Mesenchymal stem cell (in vitro differentiated cells and primary cell): ENCODE measurements at regions not wholly inside any gene's neighbourhood (a gene's known extent, or its start where the extent isn't known, plus 50 kb on each side); places are given as distances from the start of the nearest gene placed in this dataset.

Experiments used
- DNase-seq: peaks from one replicate; pipeline ENCODE4 v3.0.0-alpha.2; 2013
- H2AFZ ChIP-seq: one replicate; pipeline ENCODE4 v1.6.1; 2013; ENCODE audit warnings: low read depth, mild to moderate bottlenecking, control low read depth, inconsistent platforms, low read length, moderate library complexity
- H2AK5ac ChIP-seq: 2 replicates; pipeline ENCODE4 v1.6.1; 2013; ENCODE audit warnings: low read length, moderate library complexity, mild to moderate bottlenecking, inconsistent platforms; ENCODE audit not compliant: severe bottlenecking
- H2BK120ac ChIP-seq: one replicate; pipeline ENCODE4 v1.6.1; 2013; ENCODE audit warnings: low read depth, mild to moderate bottlenecking, inconsistent platforms, low read length, moderate library complexity
- H2BK12ac ChIP-seq, 2 experiments: one replicate each; pipeline ENCODE4 v1.6.1; 2013; ENCODE audit warnings: inconsistent platforms in 2 of 2, low read length in 2 of 2, mild to moderate bottlenecking in 2 of 2, moderate library complexity in 2 of 2, control low read depth in 1 of 2
- H2BK15ac ChIP-seq: one replicate; pipeline ENCODE4 v1.6.1; 2013; ENCODE audit warnings: mild to moderate bottlenecking, low read depth, inconsistent platforms; ENCODE audit not compliant: poor library complexity, severe bottlenecking
- H2BK5ac ChIP-seq: 2 replicates; pipeline ENCODE4 v1.6.1; 2013; ENCODE audit warnings: low read depth, mild to moderate bottlenecking, low read length, control low read depth, inconsistent platforms; ENCODE audit not compliant: poor library complexity, severe bottlenecking
- H3K14ac ChIP-seq, 2 experiments: one replicate each; pipeline ENCODE4 v1.6.1; 2013; ENCODE audit warnings: inconsistent platforms in 2 of 2, low read length in 2 of 2, control low read depth in 1 of 2, mild to moderate bottlenecking in 1 of 2, moderate library complexity in 1 of 2
- H3K18ac ChIP-seq, 2 experiments: one replicate each; pipeline ENCODE4 v1.6.1; 2013; ENCODE audit warnings: inconsistent platforms in 2 of 2, low read length in 2 of 2, control low read depth in 1 of 2, low read depth in 1 of 2, mild to moderate bottlenecking in 1 of 2
- H3K23ac ChIP-seq, 2 experiments: one replicate each; pipeline ENCODE4 v1.6.1; 2013; ENCODE audit warnings: inconsistent platforms in 2 of 2, low read length in 2 of 2, mild to moderate bottlenecking in 2 of 2, moderate library complexity in 2 of 2, control low read depth in 1 of 2
- H3K27ac ChIP-seq: 2 replicates; pipeline ENCODE4 v1.5.1; 2013; ENCODE audit warnings: mild to moderate bottlenecking, moderate library complexity, low read length, control low read depth, inconsistent platforms; ENCODE audit not compliant: poor library complexity, severe bottlenecking
- H3K27me3 ChIP-seq, 2 experiments: 2 replicates each; pipeline versions ENCODE4 v1.6.1 to v1.7.0; 2013; ENCODE audit warnings: low read length in 2 of 2, mild to moderate bottlenecking in 2 of 2, moderate library complexity in 2 of 2, control low read depth in 1 of 2, inconsistent platforms in 1 of 2; ENCODE audit not compliant: control insufficient read depth in 1 of 2, insufficient read depth in 1 of 2
- H3K36me3 ChIP-seq, 2 experiments: 2 replicates each; pipeline versions ENCODE4 v1.6.1 to v1.7.0; 2013; ENCODE audit warnings: low read length in 2 of 2, control low read depth in 1 of 2, inconsistent platforms in 1 of 2, low read depth in 1 of 2, mild to moderate bottlenecking in 1 of 2; ENCODE audit not compliant: insufficient read depth in 2 of 2, control insufficient read depth in 1 of 2
- H3K4ac ChIP-seq, 2 experiments: one replicate each; pipeline ENCODE4 v1.6.1; 2013; ENCODE audit warnings: inconsistent platforms in 2 of 2, low read length in 2 of 2, mild to moderate bottlenecking in 2 of 2, moderate library complexity in 2 of 2, control low read depth in 1 of 2, low read depth in 1 of 2
- H3K4me1 ChIP-seq: 2 replicates; pipeline ENCODE4 v1.6.1; 2013; ENCODE audit warnings: low read depth, low read length, control low read depth; ENCODE audit not compliant: control insufficient read depth, insufficient read depth
- H3K4me2 ChIP-seq: 2 replicates; pipeline ENCODE4 v1.6.1; 2013; ENCODE audit warnings: low read length, mild to moderate bottlenecking, inconsistent platforms; ENCODE audit not compliant: poor library complexity, severe bottlenecking
- H3K4me3 ChIP-seq, 2 experiments: 2 replicates each; pipeline versions ENCODE4 v1.5.1 to v1.7.0; 2013; ENCODE audit warnings: low read length in 2 of 2, mild to moderate bottlenecking in 2 of 2, control low read depth in 1 of 2, low read depth in 1 of 2; ENCODE audit not compliant: insufficient read depth in 1 of 2
- H3K79me1 ChIP-seq: replicated peaks from 2 replicates; pipeline ENCODE4 v1.6.1; 2013; ENCODE audit warnings: mild to moderate bottlenecking, control low read depth, low read length, inconsistent platforms; ENCODE audit not compliant: poor library complexity, severe bottlenecking
- H3K9ac ChIP-seq: 2 replicates; pipeline ENCODE4 v1.7.0; 2013; ENCODE audit warnings: mild to moderate bottlenecking, low read length, moderate library complexity
- H3K9me3 ChIP-seq: 2 replicates; pipeline ENCODE4 v1.7.0; 2013; ENCODE audit warnings: mild to moderate bottlenecking, low read length; ENCODE audit not compliant: control insufficient read depth
- H4K8ac ChIP-seq: one replicate; pipeline ENCODE4 v1.6.1; 2013; ENCODE audit warnings: inconsistent platforms, mild to moderate bottlenecking, low read length, moderate library complexity
- H4K91ac ChIP-seq: one replicate; pipeline ENCODE4 v1.6.1; 2013; ENCODE audit warnings: mild to moderate bottlenecking, low read length, inconsistent platforms
- WGBS: methylation state at CpG from one replicate; pipeline ENCODE4 v1.1.7; 2013; ENCODE audit warnings: mixed read lengths; 5-methylcytosine and 5-hydroxymethylcytosine counted together

- no peak for DNase-seq
- Histone ChIP-seq H3K4ac (no peak overlapping the region), H3K18ac (no peak overlapping the region), H2AK5ac (no peak overlapping the region), H3K79me1 (no peaks in the 10 kb centered on the region), H2BK120ac (no peak overlapping the region), H3K9me3 (no peaks in the 10 kb centered on the region), H3K23ac (no peak overlapping the region), H3K4me3 (no peak overlapping the region), H2BK12ac (no peak overlapping the region), H2AFZ (no peak overlapping the region), H3K4me2 (no peak overlapping the region), H3K27ac (no peak overlapping the region), H3K36me3 (no peaks in the 10 kb centered on the region), H3K4me1 (no peaks in the 10 kb centered on the region), H2BK15ac (no peak overlapping the region), H3K27me3 (no peaks in the 10 kb centered on the region), H3K9ac (no peak overlapping the region), H3K14ac (no peak overlapping the region), H4K8ac (no peak overlapping the region), H2BK5ac (no peak overlapping the region), H4K91ac (no peak overlapping the region)
- whole genome bisulfite sequencing = 83% methylated on average over 1 of the region's 1 CpG
Measured at GRCh38 chr9:25864509-25864908, 186.3 kb upstream of the TUSC1 start.

- Histone ChIP-seq H3K9ac (no peak overlapping the region), H2AK5ac (no peak overlapping the region), H3K27ac (no peak overlapping the region), H3K79me1 (no peaks in the 10 kb centered on the region), H3K9me3 (no peaks in the 10 kb centered on the region), H3K14ac (no peak overlapping the region), H3K27me3 (no peaks in the 10 kb centered on the region), H2BK15ac (no peak overlapping the region), H2BK120ac (no peak overlapping the region), H3K4me1 (no peaks in the 10 kb centered on the region), H2BK12ac (no peak overlapping the region), H3K4ac (no peak overlapping the region), H3K18ac (no peak overlapping the region), H3K4me3 (no peak overlapping the region), H2AFZ (no peak overlapping the region), H3K36me3 (no peaks in the 10 kb centered on the region), H3K23ac (no peak overlapping the region), H4K91ac (no peak overlapping the region), H3K4me2 (no peak overlapping the region), H2BK5ac (no peak overlapping the region), H4K8ac (no peak overlapping the region)
- DNase-seq = no peak
- no CpG with 5 or more reads among the region's 2 CpGs for WGBS
Measured at GRCh38 chr9:25861421-25861820, 183.2 kb upstream of the TUSC1 start.

- Histone ChIP-seq H3K4ac (no peak overlapping the region), H2AK5ac (no peak overlapping the region), H2BK5ac (no peak overlapping the region), H3K14ac (no peak overlapping the region), H3K79me1 (no peaks in the 10 kb centered on the region), H3K36me3 (no peaks in the 10 kb centered on the region), H3K4me1 (no peaks in the 10 kb centered on the region), H3K27ac (no peak overlapping the region), H2BK120ac (no peak overlapping the region), H4K8ac (no peak overlapping the region), H3K23ac (no peak overlapping the region), H3K27me3 (no peaks in the 10 kb centered on the region), H3K9me3 (peaks cover 19% of the 10 kb centered on the region), H2AFZ (no peak overlapping the region), H4K91ac (no peak overlapping the region), H3K18ac (no peak overlapping the region), H2BK15ac (no peak overlapping the region), H2BK12ac (no peak overlapping the region), H3K4me3 (no peak overlapping the region), H3K4me2 (no peak overlapping the region), H3K9ac (no peak overlapping the region)
- DNase-seq = no peak
- WGBS = 68% methylated on average over 1 of the region's 1 CpG
Measured at GRCh38 chr9:25857147-25857546, 178.9 kb upstream of the TUSC1 start.

GRCh38 chr9:25850803-25851202, 172.6 kb upstream of the TUSC1 start:
- Histone ChIP-seq H3K4me3 (no peak overlapping the region), H2BK15ac (no peak overlapping the region), H3K4me1 (no peaks in the 10 kb centered on the region), H3K14ac (no peak overlapping the region), H3K9ac (no peak overlapping the region), H3K27ac (no peak overlapping the region), H3K18ac (no peak overlapping the region), H3K79me1 (no peaks in the 10 kb centered on the region), H3K4ac (no peak overlapping the region), H2BK5ac (no peak overlapping the region), H3K36me3 (no peaks in the 10 kb centered on the region), H3K4me2 (no peak overlapping the region), H2BK120ac (no peak overlapping the region), H3K9me3 (peaks cover 28% of the 10 kb centered on the region), H4K91ac (no peak overlapping the region), H2BK12ac (no peak overlapping the region), H2AK5ac (no peak overlapping the region), H3K23ac (no peak overlapping the region), H4K8ac (no peak overlapping the region), H3K27me3 (no peaks in the 10 kb centered on the region), H2AFZ (no peak overlapping the region)
- DNase-seq = no peak
- WGBS = 22% methylated on average over 1 of the region's 2 CpGs
